CD4-positive, alpha-beta memory T cell (primary cell): ENCODE measurements at regions not wholly inside any gene's neighbourhood (a gene's known extent, or its start where the extent isn't known, plus 50 kb on each side); places are given as distances from the start of the nearest gene placed in this dataset.

ENCODE experiments used
- CTCF ChIA-PET: fragments of 350-600 bp; sonication (Branson Sonifier 250); formaldehyde crosslinking; loops from one replicate; lab custom pipeline; 2021; ENCODE audit warnings: inconsistent platforms; ENCODE audit not compliant: partially characterized antibody; lab: Charles Lee
- POLR2A ChIA-PET: fragments of 350-600 bp; sonication (Branson Sonifier 250); formaldehyde crosslinking; loops from one replicate; lab custom pipeline; 2021; ENCODE audit not compliant: partially characterized antibody; lab: Charles Lee
- DNase-seq, 5 donors: peaks; one replicate each; pipeline versions ENCODE4 v3.0.0 to v3.0.0-alpha.2; 2020 to 2022; ENCODE audit warnings: mixed read lengths in 1 of 5
- H3K27ac ChIP-seq: one replicate; pipeline ENCODE4 v1.7.0; 2013; ENCODE audit warnings: low read depth, low read length
- H3K27me3 ChIP-seq: 2 replicates; pipeline ENCODE4 v1.7.0; 2013; ENCODE audit warnings: mild to moderate bottlenecking, low read length, moderate library complexity; ENCODE audit not compliant: insufficient read depth
- H3K36me3 ChIP-seq: 2 replicates; pipeline ENCODE4 v1.7.0; 2013; ENCODE audit warnings: mild to moderate bottlenecking, low read length, moderate library complexity; ENCODE audit not compliant: insufficient read depth
- H3K4me1 ChIP-seq: 2 replicates; pipeline ENCODE4 v1.7.0; 2013; ENCODE audit warnings: mild to moderate bottlenecking, low read length, moderate library complexity; ENCODE audit not compliant: insufficient read depth
- H3K4me3 ChIP-seq, 2 donors: one replicate each; pipeline ENCODE4 v1.7.0; 2013; ENCODE audit warnings: low read length in 2 of 2, mild to moderate bottlenecking in 1 of 2
- H3K9me3 ChIP-seq, 2 donors: one replicate each; pipeline ENCODE4 v1.7.0; 2013; ENCODE audit warnings: low read length in 2 of 2, control low read depth in 1 of 2; ENCODE audit not compliant: control insufficient read depth in 1 of 2
- H3K27ac Mint-ChIP-seq, 7 donors: one replicate each; pipeline ENCODE4 v1.8.0; 2020 to 2021; ENCODE audit warnings: mixed read lengths in 7 of 7, mild to moderate bottlenecking in 6 of 7, inconsistent platforms in 3 of 7, moderate library complexity in 3 of 7
- H3K27me3 Mint-ChIP-seq, 2 donors: one replicate each; pipeline ENCODE4 v1.8.0; 2020 to 2021; ENCODE audit warnings: mixed read lengths in 2 of 2
- H3K36me3 Mint-ChIP-seq, 2 donors: one replicate each; pipeline ENCODE4 v1.8.0; 2020 to 2021; ENCODE audit warnings: mixed read lengths in 2 of 2, inconsistent platforms in 1 of 2, mild to moderate bottlenecking in 1 of 2
- H3K4me1 Mint-ChIP-seq, 4 donors: one replicate each; pipeline ENCODE4 v1.8.0; 2020 to 2021; ENCODE audit warnings: mixed read lengths in 4 of 4, mild to moderate bottlenecking in 1 of 4
- H3K4me3 Mint-ChIP-seq, 8 donors: one replicate each; pipeline ENCODE4 v1.8.0; 2020 to 2021; ENCODE audit warnings: mixed read lengths in 8 of 8, mild to moderate bottlenecking in 7 of 8, moderate library complexity in 6 of 8, inconsistent platforms in 3 of 8
- H3K9me3 Mint-ChIP-seq, 8 donors: one replicate each; pipeline ENCODE4 v1.8.0; 2020 to 2021; ENCODE audit warnings: mixed read lengths in 8 of 8, mild to moderate bottlenecking in 5 of 8, inconsistent platforms in 3 of 8, moderate library complexity in 1 of 8
- intact Hi-C: fragments of 100-400 bp; cut with micrococcal nuclease; formaldehyde crosslinking; loops from one replicate; pipeline ENCODE4 v1.15.1; 2023

DNA sequence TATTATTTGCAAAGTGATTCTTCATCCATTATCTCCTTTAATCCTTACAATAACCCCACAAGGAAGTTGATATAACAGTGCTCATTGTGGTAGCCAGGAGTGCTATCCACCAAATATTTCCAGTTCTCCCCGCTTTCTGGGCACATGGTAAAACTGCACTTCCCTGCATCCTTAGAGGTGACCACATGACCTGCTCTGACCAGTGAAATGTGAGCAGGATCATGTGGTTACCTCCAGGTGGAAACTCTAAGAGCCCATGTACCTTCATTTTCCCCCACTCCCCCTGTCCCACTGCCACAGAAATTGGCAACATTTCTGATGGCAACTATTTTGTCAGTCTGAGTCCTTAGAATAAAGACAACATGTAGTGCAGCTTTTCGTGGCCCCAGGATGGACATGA, 89.7 kb downstream of the MRPL46 start:
- Histone ChIP-seq H3K36me3 (no peaks in the 10 kb centered on the region), H3K9me3 (no peaks in the 10 kb centered on the region), H3K4me3 (no peak overlapping the region), H3K4me1 (no peaks in the 10 kb centered on the region), H3K27ac (no peak overlapping the region), H3K27me3 (no peaks in the 10 kb centered on the region)
- H3K4me1 Mint-ChIP-seq: no peaks in the 10 kb centered on the region
- H3K27me3 Mint-ChIP-seq: peaks cover 16% of the 10 kb centered on the region in 2 donors
- intact Hi-C loops: no loop called here
- no peaks in the 10 kb centered on the region for H3K9me3 Mint-ChIP-seq
- ChIA-PET CTCF (no interaction called here), POLR2A (no interaction called here)
- H3K36me3 Mint-ChIP-seq: no peaks in the 10 kb centered on the region
- no peak overlapping the region for H3K27ac Mint-ChIP-seq
- H3K4me3 Mint-ChIP-seq: no peak overlapping the region
- DNase-seq: no peak

DNA sequence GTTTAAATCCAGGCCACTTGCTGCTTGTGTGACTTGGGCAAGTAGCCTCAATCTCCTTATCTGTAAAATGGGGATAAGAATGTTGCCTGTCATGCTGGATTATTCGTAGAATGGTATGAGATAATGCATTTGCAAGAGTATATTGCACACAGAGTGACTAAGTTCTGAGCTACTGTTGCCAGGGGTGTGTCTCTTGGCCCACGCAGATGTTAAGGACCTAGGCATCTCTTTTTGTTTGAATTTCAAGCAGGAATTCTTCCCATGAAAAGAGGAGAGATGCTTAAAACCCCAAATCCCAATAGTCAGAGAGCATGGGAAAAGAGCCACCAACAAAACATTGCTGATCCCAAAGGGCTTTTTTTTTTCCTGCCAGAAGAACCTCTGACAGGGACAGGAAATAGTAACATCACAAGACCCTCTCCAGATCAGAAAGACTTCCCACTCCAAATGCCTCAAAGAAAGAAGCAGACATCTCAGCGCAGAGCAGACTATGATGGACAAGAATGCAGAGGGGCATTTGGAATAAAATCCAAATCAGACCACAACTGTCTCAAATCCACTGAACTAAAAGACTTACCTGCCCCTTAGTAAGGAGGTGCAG, 90.5 kb downstream of the MRPL46 start:
- no peak overlapping the region for H3K4me3 Mint-ChIP-seq
- no peak overlapping the region for H3K27ac Mint-ChIP-seq
- Histone ChIP-seq H3K4me3 (no peak overlapping the region), H3K4me1 (no peaks in the 10 kb centered on the region), H3K36me3 (no peaks in the 10 kb centered on the region), H3K9me3 (no peaks in the 10 kb centered on the region), H3K27me3 (no peaks in the 10 kb centered on the region), H3K27ac (no peak overlapping the region)
- no peaks in the 10 kb centered on the region for H3K36me3 Mint-ChIP-seq
- CTCF ChIA-PET: no interaction called here
- H3K4me1 Mint-ChIP-seq: no peaks in the 10 kb centered on the region
- POLR2A ChIA-PET: no interaction called here
- DNase-seq: no peak
- H3K9me3 Mint-ChIP-seq: no peaks in the 10 kb centered on the region
- intact Hi-C loops: no loop called here
- peaks cover 16 to 18% of the 10 kb centered on the region in 2 donors for H3K27me3 Mint-ChIP-seq

DNA sequence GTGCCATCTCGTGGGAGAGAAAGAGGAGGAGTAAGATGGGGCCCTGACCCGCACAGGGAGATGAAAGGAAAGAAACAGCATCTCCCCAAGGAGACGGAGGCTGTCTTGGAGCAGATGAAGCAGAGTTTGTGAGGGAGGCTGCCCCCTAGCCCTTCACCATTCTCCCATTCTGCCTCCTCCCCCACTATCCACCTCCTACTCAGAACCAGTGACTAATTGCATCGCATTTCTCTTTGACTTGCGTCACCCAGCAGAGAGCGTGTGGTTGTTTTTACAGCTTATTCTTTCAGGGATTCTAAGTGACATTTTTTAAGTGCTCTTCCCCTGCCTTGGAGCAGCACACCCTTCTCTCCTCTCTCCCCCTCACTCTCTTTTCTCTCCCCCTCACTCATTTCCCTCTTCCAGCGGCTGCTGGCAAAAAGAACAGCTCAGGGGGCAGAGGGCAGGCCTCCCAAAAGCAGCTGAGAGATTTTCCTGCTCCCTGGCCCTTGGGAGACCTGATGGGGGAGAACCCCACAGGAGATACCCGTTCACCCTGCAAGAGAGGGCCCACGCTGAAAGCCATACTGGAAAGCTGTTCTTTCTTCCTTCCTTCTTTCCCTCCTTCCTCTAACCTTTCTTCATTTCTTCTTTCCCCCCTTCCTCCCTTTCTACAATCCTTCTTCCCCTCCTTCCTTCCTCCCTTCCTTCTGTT, 91.8 kb downstream of the MRPL46 start:
- Mint-ChIP-seq H3K36me3 (no peaks in the 10 kb centered on the region), H3K9me3 (no peaks in the 10 kb centered on the region), H3K4me3 (no peak overlapping the region), H3K27me3 (peaks cover 17 to 25% of the 10 kb centered on the region in 2 donors), H3K27ac (no peak overlapping the region), H3K4me1 (no peaks in the 10 kb centered on the region)
- POLR2A ChIA-PET: no interaction called here
- no peak overlapping the region for H3K27ac ChIP-seq
- H3K9me3 ChIP-seq: no peaks in the 10 kb centered on the region
- no peaks in the 10 kb centered on the region for H3K27me3 ChIP-seq
- H3K36me3 ChIP-seq: no peaks in the 10 kb centered on the region
- CTCF ChIA-PET: no interaction called here
- DNase-seq: no peak
- intact Hi-C loops: no loop called here
- H3K4me1 ChIP-seq: no peaks in the 10 kb centered on the region
- no peak overlapping the region for H3K4me3 ChIP-seq

DNA sequence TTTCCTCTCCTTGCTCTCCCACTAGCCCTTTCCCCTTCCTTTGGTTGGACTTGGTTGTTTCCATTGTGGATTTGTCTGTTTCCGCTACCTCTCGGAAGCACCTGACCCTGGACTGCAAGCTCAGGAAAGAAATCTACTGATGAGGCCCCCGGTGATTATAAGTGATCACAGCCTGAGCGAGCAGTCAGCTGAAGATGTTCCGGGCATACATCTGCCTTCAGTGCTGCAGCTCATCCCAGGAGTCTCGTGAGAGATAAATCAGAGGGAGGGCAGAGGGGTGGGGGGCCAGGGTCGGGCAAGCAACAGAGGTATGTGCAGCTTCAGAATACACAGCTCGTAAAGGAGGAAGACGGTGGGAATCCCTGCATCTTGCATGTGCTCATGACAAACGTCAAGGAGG, 102.1 kb downstream of the MRPL46 start:
- no peak overlapping the region for H3K4me3 Mint-ChIP-seq
- ChIA-PET CTCF (no interaction called here), POLR2A (no interaction called here)
- Histone ChIP-seq H3K4me3 (no peak overlapping the region), H3K27ac (no peak overlapping the region), H3K36me3 (no peaks in the 10 kb centered on the region), H3K27me3 (no peaks in the 10 kb centered on the region), H3K4me1 (no peaks in the 10 kb centered on the region), H3K9me3 (no peaks in the 10 kb centered on the region)
- H3K4me1 Mint-ChIP-seq: no peaks in the 10 kb centered on the region
- H3K36me3 Mint-ChIP-seq: no peaks in the 10 kb centered on the region
- peaks cover 0 to 3% (median 2%) of the 10 kb centered on the region in 8 donors for H3K9me3 Mint-ChIP-seq
- peaks cover 1 to 2% of the 10 kb centered on the region in 2 donors for H3K27me3 Mint-ChIP-seq
- no peak for DNase-seq
- no peak overlapping the region for H3K27ac Mint-ChIP-seq
- intact Hi-C loops: no loop called here

DNA sequence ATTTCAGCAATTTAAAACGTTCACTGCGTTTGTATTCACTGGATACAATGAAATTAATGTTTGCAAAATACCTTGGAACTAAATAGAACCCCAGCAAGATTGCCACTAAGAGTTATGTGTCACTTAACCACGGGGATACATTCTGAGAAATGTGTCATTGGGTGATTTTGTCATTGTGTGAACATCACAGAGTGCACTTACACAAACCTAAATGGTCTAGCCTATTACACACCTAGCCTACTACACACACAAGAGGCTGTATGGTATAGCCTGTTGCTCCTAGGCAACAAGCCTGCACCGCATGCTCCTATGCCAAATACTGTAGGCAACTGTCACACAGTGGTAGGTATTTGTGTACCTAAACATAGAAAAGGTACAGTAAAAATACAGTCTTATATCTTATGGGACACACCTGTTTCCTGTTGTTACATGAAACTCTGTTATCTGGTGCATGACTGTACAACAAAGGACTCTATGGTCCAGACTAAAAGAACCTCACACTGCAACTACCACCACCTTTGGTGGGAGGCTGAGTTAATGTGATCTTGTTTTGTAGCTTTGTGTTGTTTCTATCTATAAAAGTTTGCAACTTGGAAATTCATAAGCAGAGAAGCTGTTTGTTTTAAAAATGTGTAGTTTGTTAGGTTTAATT, 92.2 kb upstream of the NTRK3 start:
- H3K27me3 ChIP-seq: no peaks in the 10 kb centered on the region
- no peaks in the 10 kb centered on the region for H3K4me1 ChIP-seq
- intact Hi-C loops: no loop called here
- DNase-seq: no peak
- Mint-ChIP-seq H3K27ac (no peak overlapping the region), H3K27me3 (peaks cover 8 to 17% of the 10 kb centered on the region in 2 donors), H3K9me3 (peaks cover 2 to 21% (median 18%) of the 10 kb centered on the region in 8 donors), H3K4me3 (no peak overlapping the region), H3K4me1 (no peaks in the 10 kb centered on the region), H3K36me3 (no peaks in the 10 kb centered on the region)
- POLR2A ChIA-PET: no interaction called here
- peaks cover 0 to 6% of the 10 kb centered on the region in 2 donors for H3K9me3 ChIP-seq
- no peak overlapping the region for H3K4me3 ChIP-seq
- H3K36me3 ChIP-seq: no peaks in the 10 kb centered on the region
- no peak overlapping the region for H3K27ac ChIP-seq
- CTCF ChIA-PET: no interaction called here

DNA sequence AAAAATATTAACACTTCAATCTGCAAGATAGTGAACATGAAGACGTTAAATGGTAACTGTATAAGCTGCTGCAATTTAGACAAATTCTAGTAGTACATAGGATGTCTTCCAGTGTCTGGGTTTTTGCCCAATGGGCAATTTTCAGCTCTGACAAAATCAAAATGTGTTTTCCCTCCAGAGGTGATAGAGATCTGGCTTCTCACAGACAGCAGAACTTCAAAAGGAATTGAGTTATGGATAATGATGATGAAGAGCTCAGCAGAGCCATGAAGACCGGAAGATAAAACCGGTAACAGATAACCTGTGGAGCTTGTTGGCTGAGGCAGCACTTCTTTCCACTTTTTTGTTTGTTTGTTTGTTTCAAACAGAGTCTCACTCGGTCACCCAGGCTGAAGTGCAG, 89.4 kb upstream of the NTRK3 start:
- peaks cover 8 to 19% of the 10 kb centered on the region in 2 donors for H3K27me3 Mint-ChIP-seq
- H3K4me3 Mint-ChIP-seq: no peak overlapping the region
- POLR2A ChIA-PET: no interaction called here
- H3K36me3 Mint-ChIP-seq: no peaks in the 10 kb centered on the region
- H3K4me1 ChIP-seq: no peaks in the 10 kb centered on the region
- H3K9me3 Mint-ChIP-seq: no peaks in the 10 kb centered on the region
- H3K27ac ChIP-seq: no peak overlapping the region
- no peak overlapping the region for H3K4me3 ChIP-seq
- no peak overlapping the region for H3K27ac Mint-ChIP-seq
- no peaks in the 10 kb centered on the region for H3K4me1 Mint-ChIP-seq
- no peaks in the 10 kb centered on the region for H3K9me3 ChIP-seq
- no peaks in the 10 kb centered on the region for H3K27me3 ChIP-seq
- intact Hi-C loops: no loop called here
- no peak for DNase-seq
- H3K36me3 ChIP-seq: no peaks in the 10 kb centered on the region
- CTCF ChIA-PET: no interaction called here

DNA sequence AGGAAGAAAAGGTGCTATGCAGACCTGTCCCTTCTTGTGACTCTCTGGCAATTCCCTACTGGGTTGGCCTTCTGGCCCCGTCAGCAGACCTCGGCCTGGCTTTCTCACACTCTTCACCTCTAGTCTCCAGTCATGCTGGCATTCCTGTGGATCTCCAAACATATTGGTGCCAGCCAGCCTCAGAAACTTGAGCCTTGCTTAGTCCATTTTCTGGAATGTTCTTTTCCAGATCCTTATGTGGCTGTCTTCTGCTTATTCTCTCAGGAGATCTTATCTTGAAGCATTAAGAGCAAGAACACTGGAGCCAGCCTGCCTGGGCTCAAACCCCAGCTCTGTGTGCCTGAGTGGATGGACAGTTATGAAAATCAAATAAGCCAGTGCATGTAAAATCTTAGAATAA, 88.2 kb upstream of the NTRK3 start:
- Mint-ChIP-seq H3K27me3 (peaks cover 8 to 14% of the 10 kb centered on the region in 2 donors), H3K27ac (no peak overlapping the region), H3K4me3 (no peak overlapping the region), H3K4me1 (no peaks in the 10 kb centered on the region), H3K9me3 (no peaks in the 10 kb centered on the region), H3K36me3 (no peaks in the 10 kb centered on the region)
- Histone ChIP-seq H3K27ac (no peak overlapping the region), H3K36me3 (no peaks in the 10 kb centered on the region), H3K27me3 (no peaks in the 10 kb centered on the region), H3K4me1 (no peaks in the 10 kb centered on the region), H3K4me3 (no peak overlapping the region), H3K9me3 (no peaks in the 10 kb centered on the region)
- no peak for DNase-seq
- intact Hi-C loops: no loop called here
- POLR2A ChIA-PET: no interaction called here
- CTCF ChIA-PET: no interaction called here
